Ectodermal cell (in vitro differentiated cells): ENCODE measurements at regions not wholly inside any gene's neighbourhood (a gene's known extent, or its start where the extent isn't known, plus 50 kb on each side); places are given as distances from the start of the nearest gene placed in this dataset.

Experiments
- H3K27ac ChIP-seq: 2 replicates; pipeline ENCODE4 v1.7.0; 2013; ENCODE audit warnings: mild to moderate bottlenecking, low read depth, low read length; ENCODE audit not compliant: insufficient read depth, poor library complexity, severe bottlenecking
- H3K27me3 ChIP-seq: 2 replicates; pipeline ENCODE4 v1.7.0; 2013; ENCODE audit warnings: mild to moderate bottlenecking, low read length; ENCODE audit not compliant: insufficient read depth, control insufficient read depth, poor library complexity, severe bottlenecking
- H3K36me3 ChIP-seq: one replicate; pipeline ENCODE4 v1.7.0; 2013; ENCODE audit warnings: low read length; ENCODE audit not compliant: control insufficient read depth, insufficient read depth
- H3K4me1 ChIP-seq: one replicate; pipeline ENCODE4 v1.7.0; 2013; ENCODE audit warnings: low read length; ENCODE audit not compliant: control insufficient read depth, insufficient read depth
- H3K4me3 ChIP-seq: 2 replicates; pipeline ENCODE4 v1.7.0; 2013; ENCODE audit warnings: low read depth, low read length, control low read depth; ENCODE audit not compliant: insufficient read depth
- H3K9me3 ChIP-seq: 2 replicates; pipeline ENCODE4 v1.7.0; 2013; ENCODE audit warnings: mild to moderate bottlenecking, low read length, moderate library complexity; ENCODE audit not compliant: control insufficient read depth
- WGBS, 2 experiments: methylation state at CpG; one replicate each; pipeline ENCODE4 v1.1.7; 2013; ENCODE audit warnings: missing lambda C conversion rate in 2 of 2; 5-methylcytosine and 5-hydroxymethylcytosine counted together

- Histone ChIP-seq H3K4me1 (no peaks in the 10 kb centered on the region), H3K27ac (no peak overlapping the region), H3K9me3 (no peaks in the 10 kb centered on the region), H3K27me3 (no peaks in the 10 kb centered on the region), H3K36me3 (no peaks in the 10 kb centered on the region), H3K4me3 (no peak overlapping the region)
- WGBS, 2 experiments, result 100% methylated on average over 1 of the region's 1 CpG; no CpG with 5 or more reads in 1 of the 2 experiments
Observed at GRCh38 chr4:32858361-32858760, 2138.2 kb downstream of the PCDH7 start.

- H3K4me1 ChIP-seq, result no peaks in the 10 kb centered on the region
- no peaks in the 10 kb centered on the region for H3K9me3 ChIP-seq
- 100% methylated on average over 2 of the region's 2 CpGs for WGBS, 2 experiments
- no peak overlapping the region for H3K27ac ChIP-seq
- no peaks in the 10 kb centered on the region for H3K27me3 ChIP-seq
- H3K4me3 ChIP-seq, result no peak overlapping the region
- no peaks in the 10 kb centered on the region for H3K36me3 ChIP-seq
Observed at GRCh38 chr4:32858971-32859370, 2138.8 kb downstream of the PCDH7 start.

GRCh38 chr4:32864713-32865351, 2144.7 kb downstream of the PCDH7 start:
- H3K27ac ChIP-seq, result no peak overlapping the region
- H3K4me3 ChIP-seq, result no peak overlapping the region
- H3K9me3 ChIP-seq, result no peaks in the 10 kb centered on the region
- 90 to 92% methylated on average over 2 of the region's 3 CpGs for WGBS, 2 experiments
- H3K4me1 ChIP-seq, result no peaks in the 10 kb centered on the region
- no peaks in the 10 kb centered on the region for H3K36me3 ChIP-seq
- no peaks in the 10 kb centered on the region for H3K27me3 ChIP-seq

GRCh38 chr4:32876546-32876945, 2156.4 kb downstream of the PCDH7 start:
- no peaks in the 10 kb centered on the region for H3K4me1 ChIP-seq
- 93 to 97% methylated on average over 4 of the region's 5 CpGs for WGBS, 2 experiments
- H3K4me3 ChIP-seq, result no peak overlapping the region
- no peaks in the 10 kb centered on the region for H3K36me3 ChIP-seq
- no peak overlapping the region for H3K27ac ChIP-seq
- no peaks in the 10 kb centered on the region for H3K27me3 ChIP-seq
- H3K9me3 ChIP-seq, result no peaks in the 10 kb centered on the region

- Histone ChIP-seq H3K4me3 (no peak overlapping the region), H3K9me3 (no peaks in the 10 kb centered on the region), H3K36me3 (no peaks in the 10 kb centered on the region), H3K4me1 (no peaks in the 10 kb centered on the region), H3K27ac (no peak overlapping the region), H3K27me3 (no peaks in the 10 kb centered on the region)
- 56 to 58% methylated on average over 1 of the region's 1 CpG for WGBS, 2 experiments
Observed at GRCh38 chr4:32879913-32880312, 2159.7 kb downstream of the PCDH7 start.

- no peak overlapping the region for H3K27ac ChIP-seq
- H3K9me3 ChIP-seq, result no peaks in the 10 kb centered on the region
- H3K4me1 ChIP-seq, result no peaks in the 10 kb centered on the region
- H3K4me3 ChIP-seq, result no peak overlapping the region
- 83 to 100% methylated on average over 2 of the region's 2 CpGs for WGBS, 2 experiments
- H3K36me3 ChIP-seq, result no peaks in the 10 kb centered on the region
- no peaks in the 10 kb centered on the region for H3K27me3 ChIP-seq
Observed at GRCh38 chr4:32884198-32884597, 2164.0 kb downstream of the PCDH7 start.

GRCh38 chr4:32890398-32890797, 2170.2 kb downstream of the PCDH7 start:
- no peaks in the 10 kb centered on the region for H3K9me3 ChIP-seq
- H3K27ac ChIP-seq, result no peak overlapping the region
- H3K4me3 ChIP-seq, result no peak overlapping the region
- 89 to 92% methylated on average over 3 of the region's 4 CpGs for WGBS, 2 experiments
- H3K4me1 ChIP-seq, result no peaks in the 10 kb centered on the region
- H3K27me3 ChIP-seq, result no peaks in the 10 kb centered on the region
- no peaks in the 10 kb centered on the region for H3K36me3 ChIP-seq

GRCh38 chr4:32909053-32909452, 2188.9 kb downstream of the PCDH7 start:
- 94 to 99% methylated on average over 3 of the region's 3 CpGs for WGBS, 2 experiments
- Histone ChIP-seq H3K36me3 (no peaks in the 10 kb centered on the region), H3K4me3 (no peak overlapping the region), H3K9me3 (no peaks in the 10 kb centered on the region), H3K27ac (no peak overlapping the region), H3K4me1 (no peaks in the 10 kb centered on the region), H3K27me3 (no peaks in the 10 kb centered on the region)

GRCh38 chr4:32909736-32910135, 2189.6 kb downstream of the PCDH7 start:
- no peak overlapping the region for H3K27ac ChIP-seq
- WGBS, 2 experiments, result 72 to 87% methylated on average over 2 of the region's 2 CpGs

GRCh38 chr4:32917586-32917985, 2197.4 kb downstream of the PCDH7 start:
- no peaks in the 10 kb centered on the region for H3K9me3 ChIP-seq
- H3K4me1 ChIP-seq, result no peaks in the 10 kb centered on the region
- H3K36me3 ChIP-seq, result no peaks in the 10 kb centered on the region
- H3K27me3 ChIP-seq, result no peaks in the 10 kb centered on the region
- H3K4me3 ChIP-seq, result no peak overlapping the region
- no peak overlapping the region for H3K27ac ChIP-seq

More at GRCh38 chr4:32909736-32910135, 2189.6 kb downstream of the PCDH7 start:
- no peaks in the 10 kb centered on the region for H3K9me3 ChIP-seq
- H3K27me3 ChIP-seq, result no peaks in the 10 kb centered on the region
- no peaks in the 10 kb centered on the region for H3K36me3 ChIP-seq
- H3K4me3 ChIP-seq, result no peak overlapping the region
- H3K4me1 ChIP-seq, result no peaks in the 10 kb centered on the region
